GM12892 (cell line): ENCODE measurements at regions not wholly inside any gene's neighbourhood (a gene's known extent, or its start where the extent isn't known, plus 50 kb on each side); places are given as distances from the start of the nearest gene placed in this dataset.

Source experiments
- POLR2A ChIP-seq: IDR thresholded peaks from 2 replicates; pipeline ENCODE4 v1.6.1; 2011; ENCODE audit warnings: low read depth, low read length, control low read depth
- POLR2AphosphoS5 ChIP-seq: IDR thresholded peaks from 2 replicates; pipeline ENCODE4 v1.6.1; 2011; ENCODE audit warnings: low read depth, low read length, control low read depth
- TAF1 ChIP-seq: IDR thresholded peaks from 2 replicates; pipeline ENCODE4 v1.6.1; 2011; ENCODE audit warnings: low read depth, mild to moderate bottlenecking, control low read depth, low read length, borderline replicate concordance

DNA sequence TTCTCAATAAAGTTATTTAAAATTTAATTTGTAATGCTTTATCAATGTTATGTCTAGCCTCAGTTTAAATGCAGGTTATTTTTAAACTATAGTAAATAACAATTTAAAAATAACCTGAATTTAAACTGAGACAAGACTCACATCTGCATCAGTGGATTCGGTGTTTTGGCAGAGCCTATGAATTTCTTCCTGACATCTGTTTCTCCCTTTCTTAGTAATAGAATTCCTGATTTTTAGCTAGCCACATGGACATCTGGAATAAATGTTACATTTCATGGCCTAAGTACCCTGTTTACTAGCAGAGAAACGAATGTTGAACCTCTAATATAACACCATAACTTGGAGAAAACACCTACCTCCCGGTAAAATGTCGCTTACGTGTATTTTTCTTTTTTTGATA, 1141.6 kb upstream of the ADGRL2 start:
- TF ChIP-seq POLR2A (no peak), POLR2AphosphoS5 (no peak), TAF1 (no peak)
